T-cell (primary cell): ENCODE measurements at regions not wholly inside any gene's neighbourhood (a gene's known extent, or its start where the extent isn't known, plus 50 kb on each side); places are given as distances from the start of the nearest gene placed in this dataset.

ENCODE experiments used
- ATAC-seq, 4 experiments: fragments of 200-7000 bp in 3 of 4; fragments of 150-1000 bp in 1 of 4; cut with Tn5 transposase; replicated peaks in 1 of 4; 1 replicate in 3 of 4; 2 replicates in 1 of 4; pipeline ENCODE4 v1.10.0; 2021; ENCODE audit warnings: moderate library complexity in 3 of 4, mild to moderate bottlenecking in 2 of 4, moderate number of reproducible peaks in 1 of 4
- CTCF ChIA-PET, 2 donors: fragments of 300-600 bp; sonication (Branson Sonifier 250); formaldehyde crosslinking; loops; one replicate each; lab custom pipeline; 2022; ENCODE audit warnings: antibody characterized with exemption in 2 of 2; lab: Charles Lee
- POLR2A ChIA-PET, 2 donors: fragments of 300-600 bp; sonication (Branson Sonifier 250); formaldehyde crosslinking; loops; one replicate each; lab custom pipeline; 2022; ENCODE audit warnings: antibody characterized with exemption in 2 of 2; lab: Charles Lee
- DNase-seq, 35 experiments: peaks; one replicate each; pipeline versions ENCODE4 v3.0.0 to v3.0.0-alpha.2; 2013 to 2023
- H3K27ac ChIP-seq: one replicate; pipeline ENCODE4 v1.5.1; 2013; ENCODE audit warnings: low read length
- H3K27me3 ChIP-seq, 2 experiments: replicated peaks in 1 of 2; 1 replicate in 1 of 2; 2 replicates in 1 of 2; pipeline versions ENCODE4 v1.6.1 to v1.7.0; 2013; ENCODE audit warnings: low read length in 1 of 2, mixed read lengths in 1 of 2; ENCODE audit not compliant: control insufficient read depth in 2 of 2, insufficient read depth in 2 of 2; ENCODE audit errors: extremely low read depth in 1 of 2
- H3K36me3 ChIP-seq, 2 donors: 1 replicate in 1 of 2; 2 replicates in 1 of 2; pipeline versions ENCODE4 v1.6.1 to v1.7.0; 2013; ENCODE audit warnings: low read length in 1 of 2; ENCODE audit not compliant: control insufficient read depth in 2 of 2, insufficient read depth in 1 of 2; ENCODE audit errors: extremely low read depth in 1 of 2
- H3K4me1 ChIP-seq, 2 experiments: 1 replicate in 1 of 2; 2 replicates in 1 of 2; pipeline versions ENCODE4 v1.6.1 to v1.7.0; 2013; ENCODE audit warnings: low read length in 2 of 2, mixed read lengths in 1 of 2; ENCODE audit not compliant: insufficient read depth in 2 of 2, control insufficient read depth in 1 of 2; ENCODE audit errors: extremely low read depth in 1 of 2
- H3K4me3 ChIP-seq, 2 donors: 1 replicate in 1 of 2; 2 replicates in 1 of 2; pipeline versions ENCODE4 v1.5.1 to v1.7.0; 2013; ENCODE audit warnings: mild to moderate bottlenecking in 2 of 2, low read length in 1 of 2, moderate library complexity in 1 of 2; ENCODE audit not compliant: control insufficient read depth in 1 of 2; ENCODE audit errors: extremely low read depth in 1 of 2
- H3K9me3 ChIP-seq: 2 replicates; pipeline ENCODE4 v1.7.0; 2013
- H3K27ac Mint-ChIP-seq, 2 donors: one replicate each; pipeline ENCODE4 v1.8.0; 2020 to 2021; ENCODE audit warnings: mild to moderate bottlenecking in 2 of 2, mixed read lengths in 2 of 2
- H3K27me3 Mint-ChIP-seq, 2 donors: one replicate each; pipeline ENCODE4 v1.8.0; 2021 to 2022; ENCODE audit warnings: mixed read lengths in 2 of 2
- H3K36me3 Mint-ChIP-seq: one replicate; pipeline ENCODE4 v1.8.0; 2021; ENCODE audit warnings: mixed read lengths
- H3K4me1 Mint-ChIP-seq, 3 donors: one replicate each; pipeline ENCODE4 v1.8.0; 2020 to 2022; ENCODE audit warnings: mixed read lengths in 3 of 3, mild to moderate bottlenecking in 1 of 3
- H3K4me3 Mint-ChIP-seq, 3 donors: one replicate each; pipeline ENCODE4 v1.8.0; 2020 to 2022; ENCODE audit warnings: mild to moderate bottlenecking in 3 of 3, mixed read lengths in 3 of 3, moderate library complexity in 3 of 3
- H3K9me3 Mint-ChIP-seq, 3 donors: one replicate each; pipeline ENCODE4 v1.8.0; 2020 to 2022; ENCODE audit warnings: mixed read lengths in 3 of 3
- WGBS: methylation state at CpG from one replicate; pipeline ENCODE4 v1.1.5; 2013; ENCODE audit warnings: missing lambda C conversion rate; ENCODE audit not compliant: insufficient coverage; 5-methylcytosine and 5-hydroxymethylcytosine counted together

GRCh38 chr12:102736328-102736727 is 180.7 kb downstream of the PAH start:
- no peak overlapping the region for H3K27ac Mint-ChIP-seq
- no peaks in the 10 kb centered on the region for H3K4me1 Mint-ChIP-seq
- ChIA-PET CTCF (no interaction called here), POLR2A (no interaction called here)
- H3K4me3 Mint-ChIP-seq, result no peak overlapping the region
- Histone ChIP-seq H3K27me3 (no peaks in the 10 kb centered on the region), H3K4me1 (no peaks in the 10 kb centered on the region), H3K27ac (no peak overlapping the region), H3K4me3 (no peak overlapping the region), H3K9me3 (no peaks in the 10 kb centered on the region), H3K36me3 (no peaks in the 10 kb centered on the region)
- H3K27me3 Mint-ChIP-seq, result no peaks in the 10 kb centered on the region
- no peak for ATAC-seq
- H3K9me3 Mint-ChIP-seq, result peaks cover 0 to 6% (median 3%) of the 10 kb centered on the region in 3 donors
- WGBS, result no CpG with 5 or more reads among the region's 1 CpG
- H3K36me3 Mint-ChIP-seq, result no peaks in the 10 kb centered on the region
- DNase-seq, result no peak

DNA sequence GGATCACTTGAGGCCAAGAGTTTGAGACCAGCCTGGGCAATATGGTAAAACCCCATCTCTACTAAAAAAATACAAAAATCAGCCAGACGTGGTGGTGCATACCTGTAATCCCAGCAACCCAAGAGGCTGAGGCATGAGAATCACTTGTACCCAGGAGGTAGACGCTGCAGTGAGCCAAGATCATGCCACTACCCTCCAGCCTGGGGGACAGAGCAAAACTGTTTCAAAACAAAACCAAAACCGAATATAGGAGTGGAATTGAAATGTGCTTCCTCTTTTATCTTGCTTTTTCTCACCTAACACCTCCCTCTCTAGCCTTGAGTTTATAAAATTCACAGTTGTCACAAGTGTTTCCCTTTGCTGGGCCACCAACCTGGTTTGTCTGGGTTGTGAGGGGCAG is 181.9 kb downstream of the PAH start:
- Mint-ChIP-seq H3K9me3 (peaks cover 0 to 6% (median 3%) of the 10 kb centered on the region in 3 donors), H3K4me3 (no peak overlapping the region), H3K27ac (no peak overlapping the region), H3K27me3 (no peaks in the 10 kb centered on the region), H3K36me3 (no peaks in the 10 kb centered on the region), H3K4me1 (no peaks in the 10 kb centered on the region)
- POLR2A ChIA-PET, result no interaction called here
- no peak for ATAC-seq
- Histone ChIP-seq H3K4me3 (no peak overlapping the region), H3K36me3 (no peaks in the 10 kb centered on the region), H3K4me1 (no peaks in the 10 kb centered on the region), H3K27ac (no peak overlapping the region), H3K27me3 (peaks cover 0 to 4% of the 10 kb centered on the region in 2 experiments), H3K9me3 (no peaks in the 10 kb centered on the region)
- no CpG with 5 or more reads among the region's 3 CpGs for WGBS
- CTCF ChIA-PET, result no interaction called here
- no peak for DNase-seq

- Histone ChIP-seq H3K4me1 (no peaks in the 10 kb centered on the region), H3K27me3 (peaks cover 0 to 4% of the 10 kb centered on the region in 2 experiments), H3K9me3 (no peaks in the 10 kb centered on the region), H3K36me3 (no peaks in the 10 kb centered on the region), H3K4me3 (no peak overlapping the region), H3K27ac (no peak overlapping the region)
- H3K4me3 Mint-ChIP-seq, result no peak overlapping the region
- H3K27me3 Mint-ChIP-seq, result no peaks in the 10 kb centered on the region
- 78% methylated on average over 5 of the region's 8 CpGs for WGBS
- no peaks in the 10 kb centered on the region for H3K9me3 Mint-ChIP-seq
- CTCF ChIA-PET, result no interaction called here
- DNase-seq, result no peak
- H3K27ac Mint-ChIP-seq, result no peak overlapping the region
- H3K4me1 Mint-ChIP-seq, result no peaks in the 10 kb centered on the region
- no peaks in the 10 kb centered on the region for H3K36me3 Mint-ChIP-seq
- ATAC-seq, result no peak
- POLR2A ChIA-PET, result no interaction called here
These were observed 186.0 kb downstream of the PAH start for GRCh38 chr12:102730996-102731395.

- no peaks in the 10 kb centered on the region for H3K36me3 ChIP-seq
- no peak overlapping the region for H3K4me3 Mint-ChIP-seq
- CTCF ChIA-PET, result no interaction called here
- H3K9me3 Mint-ChIP-seq, result no peaks in the 10 kb centered on the region
- no peaks in the 10 kb centered on the region for H3K4me1 Mint-ChIP-seq
- H3K9me3 ChIP-seq, result no peaks in the 10 kb centered on the region
- ATAC-seq, result no peak
- H3K27me3 Mint-ChIP-seq, result no peaks in the 10 kb centered on the region
- H3K4me1 ChIP-seq, result no peaks in the 10 kb centered on the region
- no peak for DNase-seq
- H3K4me3 ChIP-seq, result no peak overlapping the region
- H3K36me3 Mint-ChIP-seq, result no peaks in the 10 kb centered on the region
- POLR2A ChIA-PET, result no interaction called here
- no peak overlapping the region for H3K27ac Mint-ChIP-seq
- peaks cover 0 to 4% of the 10 kb centered on the region in 2 experiments for H3K27me3 ChIP-seq
- H3K27ac ChIP-seq, result no peak overlapping the region
- WGBS, result 100% methylated on average over 2 of the region's 5 CpGs
These were observed 188.4 kb downstream of the PAH start for GRCh38 chr12:102728506-102729242.

DNA sequence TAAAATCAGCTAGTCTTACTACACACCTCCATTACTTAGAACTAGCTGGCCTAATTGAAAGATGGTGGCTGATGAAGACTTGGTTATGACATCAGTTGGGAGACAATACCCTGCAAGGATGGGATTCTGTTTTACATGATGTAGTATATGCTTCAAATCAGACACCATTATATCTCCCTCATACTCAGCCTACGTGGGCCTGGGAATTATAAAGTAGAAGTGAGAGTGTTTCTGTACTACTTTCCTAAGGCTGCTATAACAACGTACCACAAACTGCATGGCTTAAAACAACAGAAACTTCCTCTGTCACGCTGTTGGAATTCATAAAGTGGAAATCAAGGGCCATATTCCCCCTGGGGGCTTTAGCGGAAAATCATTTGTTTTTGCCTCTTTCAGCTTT is 190.4 kb downstream of the PAH start:
- no peaks in the 10 kb centered on the region for H3K9me3 Mint-ChIP-seq
- ChIA-PET CTCF (interaction anchor here in 1 of 2 donors (0.7 kb wide), 1 partner anchor 698 kb away, joined by 4 read pairs; no protein-coding TSS in a partner anchor), POLR2A (no interaction called here)

DNA sequence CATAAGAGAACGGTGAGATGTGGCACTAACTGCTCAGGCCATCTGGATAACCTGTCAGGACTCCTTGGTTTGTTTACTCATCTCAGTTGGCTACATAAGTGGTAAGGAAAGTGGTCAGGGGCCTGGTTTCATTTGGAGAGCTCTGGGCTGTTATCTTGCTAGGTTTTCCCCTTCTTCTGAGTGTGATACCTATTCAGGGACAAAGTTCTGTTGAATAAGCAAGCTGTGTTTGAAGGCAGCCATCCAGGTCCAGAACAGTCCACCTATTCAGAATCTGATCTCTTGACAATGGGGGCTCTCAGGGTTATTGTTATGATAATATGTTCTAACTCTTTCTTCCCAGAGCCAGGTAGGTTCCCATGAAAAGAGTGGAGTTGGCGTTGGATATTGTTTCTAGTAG is 194.9 kb downstream of the PAH start:
- CTCF ChIA-PET, result interaction anchor here in 1 of 2 donors (0.6 kb wide), 1 partner anchor 552 kb away, joined by 3 read pairs; no protein-coding TSS in a partner anchor
- Histone ChIP-seq H3K4me3 (no peak overlapping the region), H3K27ac (no peak overlapping the region), H3K27me3 (no peaks in the 10 kb centered on the region), H3K4me1 (no peaks in the 10 kb centered on the region), H3K36me3 (no peaks in the 10 kb centered on the region), H3K9me3 (no peaks in the 10 kb centered on the region)
- H3K4me1 Mint-ChIP-seq, result no peaks in the 10 kb centered on the region
- no peaks in the 10 kb centered on the region for H3K36me3 Mint-ChIP-seq
- no peak overlapping the region for H3K4me3 Mint-ChIP-seq
- H3K9me3 Mint-ChIP-seq, result no peaks in the 10 kb centered on the region
- POLR2A ChIA-PET, result no interaction called here
- no peak for ATAC-seq
- no peak overlapping the region for H3K27ac Mint-ChIP-seq
- no peaks in the 10 kb centered on the region for H3K27me3 Mint-ChIP-seq
- WGBS, result 85% methylated on average over 2 of the region's 2 CpGs
- DNase-seq, result no peak

More for the DNA sequence above, 190.4 kb downstream of the PAH start:
- Mint-ChIP-seq H3K4me1 (no peaks in the 10 kb centered on the region), H3K27me3 (no peaks in the 10 kb centered on the region), H3K36me3 (no peaks in the 10 kb centered on the region), H3K27ac (no peak overlapping the region), H3K4me3 (no peak overlapping the region)
- WGBS, result 80% methylated on average over 2 of the region's 4 CpGs
- Histone ChIP-seq H3K36me3 (no peaks in the 10 kb centered on the region), H3K4me3 (no peak overlapping the region), H3K27me3 (peaks cover 0 to 4% of the 10 kb centered on the region in 2 experiments), H3K4me1 (no peaks in the 10 kb centered on the region), H3K9me3 (no peaks in the 10 kb centered on the region), H3K27ac (no peak overlapping the region)
- DNase-seq (no peak), ATAC-seq (no peak)
